Stomach (tissue), 8 donors: ENCODE measurements at regions not wholly inside any gene's neighbourhood (a gene's known extent, or its start where the extent isn't known, plus 50 kb on each side); places are given as distances from the start of the nearest gene placed in this dataset.

Source experiments
- DNase-seq, 2 donors: peaks; one replicate each; pipeline versions ENCODE4 v3.0.0 to v3.0.0-alpha.2; 2013 to 2019
- H3K27ac ChIP-seq, 5 donors: fragments of 200-600 bp in 4 of 5; sonication (generic) in 4 of 5; one replicate each; pipeline ENCODE4 v1.5.1; 2013 to 2019; ENCODE audit warnings: mild to moderate bottlenecking in 1 of 5, moderate library complexity in 1 of 5
- H3K27me3 ChIP-seq, 3 donors: fragments of 200-600 bp; sonication (generic); one replicate each; pipeline ENCODE4 v1.5.1; 2017 to 2019; ENCODE audit warnings: mixed run types in 1 of 3
- H3K36me3 ChIP-seq, 4 donors: fragments of 200-600 bp; sonication (generic); 1 replicate in 3 of 4; 2 replicates in 1 of 4; pipeline ENCODE4 v1.5.1; 2016 to 2019
- H3K4me1 ChIP-seq, 4 donors: fragments of 200-600 bp; sonication (generic); one replicate each; pipeline ENCODE4 v1.5.1; 2016 to 2019
- H3K4me3 ChIP-seq, 4 donors: fragments of 200-600 bp; sonication (generic) in 3 of 4; one replicate each; pipeline ENCODE4 v1.5.1; 2016 to 2019; ENCODE audit warnings: mild to moderate bottlenecking in 1 of 4
- H3K9me3 ChIP-seq, 4 donors: fragments of 200-600 bp; sonication (generic); one replicate each; pipeline ENCODE4 v1.5.1; 2016 to 2019
- CTCF ChIP-seq, 7 experiments: fragments of 450-650 bp in 4 of 7; fragments of 200-600 bp in 3 of 7; sonication (generic) in 3 of 7; IDR thresholded peaks; one replicate each; pipeline ENCODE4 v1.5.1; 2016 to 2019; ENCODE audit warnings: antibody characterized with exemption in 7 of 7, control low read depth in 2 of 7, mild to moderate bottlenecking in 1 of 7
- EP300 ChIP-seq: sonication (generic); formaldehyde crosslinking; IDR thresholded peaks from one replicate; pipeline ENCODE4 v1.6.1; 2017; ENCODE audit warnings: antibody characterized with exemption
- POLR2A ChIP-seq, 4 donors: fragments of 450-650 bp; IDR thresholded peaks; one replicate each; pipeline ENCODE4 v1.6.1; 2016; ENCODE audit warnings: antibody characterized with exemption in 4 of 4, control low read depth in 2 of 4, mild to moderate bottlenecking in 1 of 4, moderate library complexity in 1 of 4
- POLR2AphosphoS5 ChIP-seq, 3 donors: sonication (generic); formaldehyde crosslinking; IDR thresholded peaks; one replicate each; pipeline ENCODE4 v1.6.1; 2016; ENCODE audit warnings: antibody characterized with exemption in 3 of 3
- WGBS, 5 donors: extraction: QIAGEN DNeasy Blood & Tissue Kit in 3 of 5; methylation state at CpG; one replicate each; pipeline versions ENCODE4 v1.1.5 to v1.1.7; 2013 to 2018; 5-methylcytosine and 5-hydroxymethylcytosine counted together
- intact Hi-C: fragments of 100-400 bp; cut with DNase I; formaldehyde crosslinking; loops from one replicate; pipeline ENCODE4 v1.15.1; 2023; ENCODE audit warnings: low total_unique reads
- donor health status: healthy with polysubstance abuse.
- donor health status: Bipolar disorder and iron deficiency.
- donor health status: healthy.

- no peak overlapping the region for H3K4me3 ChIP-seq
- intact Hi-C loops: no loop called here
- no peaks in the 10 kb centered on the region for H3K4me1 ChIP-seq
- H3K9me3 ChIP-seq: no peaks in the 10 kb centered on the region
- H3K27ac ChIP-seq: no peak overlapping the region
- no peaks in the 10 kb centered on the region for H3K36me3 ChIP-seq
- no peak for TF ChIP-seq CTCF (IDR thresholded peaks at IDR 0.05)
- no peak for TF ChIP-seq POLR2AphosphoS5 (IDR thresholded peaks at IDR 0.05)
- WGBS, 5 donors: 39 to 45% (median 44%) methylated on average over 4 of the region's 4 CpGs
- no peaks in the 10 kb centered on the region for H3K27me3 ChIP-seq
- DNase-seq: no peak
Measured at GRCh38 chr6:9308284-9308683, 872.9 kb upstream of the SLC35B3 start.

GRCh38 chr6:9307786-9308185 lies 872.4 kb upstream of the SLC35B3 start:
- no peak overlapping the region for H3K4me3 ChIP-seq
- no peaks in the 10 kb centered on the region for H3K4me1 ChIP-seq
- H3K36me3 ChIP-seq: no peaks in the 10 kb centered on the region
- intact Hi-C loops: no loop called here
- DNase-seq: no peak
- no peaks in the 10 kb centered on the region for H3K27me3 ChIP-seq
- H3K9me3 ChIP-seq: no peaks in the 10 kb centered on the region
- H3K27ac ChIP-seq: no peak overlapping the region
- TF ChIP-seq POLR2A (IDR thresholded peaks at IDR 0.05): no peak
- TF ChIP-seq POLR2AphosphoS5 (IDR thresholded peaks at IDR 0.05): no peak
- no peak for TF ChIP-seq EP300
- no peak for TF ChIP-seq CTCF (IDR thresholded peaks at IDR 0.05)
- WGBS, 5 donors: 40 to 67% (median 57%) methylated on average over 2 of the region's 2 CpGs

GRCh38 chr6:9307187-9307586 lies 871.8 kb upstream of the SLC35B3 start:
- 46 to 63% (median 60%) methylated on average over 3 of the region's 3 CpGs for WGBS, 5 donors
- Histone ChIP-seq H3K36me3 (no peaks in the 10 kb centered on the region), H3K27ac (no peak overlapping the region), H3K4me3 (no peak overlapping the region), H3K9me3 (no peaks in the 10 kb centered on the region), H3K4me1 (no peaks in the 10 kb centered on the region), H3K27me3 (no peaks in the 10 kb centered on the region)
- intact Hi-C loops: no loop called here
- TF ChIP-seq EP300 (no peak), POLR2A (IDR thresholded peaks at IDR 0.05) (no peak), CTCF (IDR thresholded peaks at IDR 0.05) (no peak), POLR2AphosphoS5 (IDR thresholded peaks at IDR 0.05) (no peak)
- DNase-seq: no peak

- intact Hi-C loops: no loop called here
Measured at GRCh38 chr6:9295644-9296043, 860.3 kb upstream of the SLC35B3 start.

More at GRCh38 chr6:9295644-9296043, 860.3 kb upstream of the SLC35B3 start:
- DNase-seq: no peak
- no peak overlapping the region for H3K4me3 ChIP-seq
- H3K4me1 ChIP-seq: no peaks in the 10 kb centered on the region
- H3K36me3 ChIP-seq: no peaks in the 10 kb centered on the region
- TF ChIP-seq EP300: no peak
- no peak for TF ChIP-seq POLR2A (IDR thresholded peaks at IDR 0.05)
- no peak for TF ChIP-seq CTCF (IDR thresholded peaks at IDR 0.05)
- no peak for TF ChIP-seq POLR2AphosphoS5 (IDR thresholded peaks at IDR 0.05)
- H3K27me3 ChIP-seq: no peaks in the 10 kb centered on the region
- peaks cover 0 to 7% (median 0%) of the 10 kb centered on the region in 4 donors for H3K9me3 ChIP-seq
- 64 to 81% (median 68%) methylated on average over 4 of the region's 4 CpGs for WGBS, 5 donors
- H3K27ac ChIP-seq: no peak overlapping the region
